ENCODE measurements at regions not wholly inside any gene's neighbourhood (a gene's known extent, or its start where the extent isn't known, plus 50 kb on each side); places are given as distances from the start of the nearest gene placed in this dataset.

DNA sequence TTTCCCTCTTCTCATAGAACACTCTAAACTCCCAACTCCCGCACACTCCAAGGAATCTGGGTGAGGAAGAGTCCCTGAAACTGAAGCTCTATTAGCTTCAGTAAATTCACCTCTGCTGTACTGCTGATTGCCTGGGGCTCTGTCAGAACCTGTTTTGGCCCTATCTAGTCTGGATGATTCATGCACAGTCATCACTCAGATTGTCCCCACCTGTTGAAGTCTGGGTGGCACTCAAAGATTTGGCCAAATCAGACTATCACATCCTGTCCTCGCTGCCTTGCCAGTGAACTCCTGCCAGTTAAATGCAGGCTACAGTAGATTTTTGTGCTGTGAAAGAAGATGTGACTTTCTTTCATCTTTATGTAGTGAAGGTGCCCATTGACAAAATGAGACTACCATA is 63.5 kb upstream of the EMCN start:
- FAIRE-seq (no peak), DNase-seq (ENCODE audit: low read depth, low spot score) (no peak)
- Histone ChIP-seq H3K4me3 (replicated peaks in 1 of 3; ENCODE audit: insufficient read depth in 1 of 3, low read depth in 1 of 3, low read length in 3 of 3) (no peak overlapping the region), H3K9me1 (replicated peaks; ENCODE audit: control insufficient read depth, extremely low read depth, insufficient read depth, low read length) (no peaks in the 10 kb centered on the region), H3K36me3 (ENCODE audit: control insufficient read depth in 2 of 2, extremely low read depth in 1 of 2, insufficient read depth in 2 of 2, low read length in 2 of 2) (no peaks in the 10 kb centered on the region), H3K9ac (replicated peaks; ENCODE audit: extremely low read depth, insufficient read depth, low read length) (no peak overlapping the region), H3K27me3 (ENCODE audit: control insufficient read depth in 2 of 2, insufficient read depth in 2 of 2, low read length in 2 of 2) (no peaks in the 10 kb centered on the region), H3K9me3 (replicated peaks; ENCODE audit: control insufficient read depth, insufficient read depth, low read length) (no peaks in the 10 kb centered on the region), H3K27ac (ENCODE audit: insufficient read depth, low read depth, low read length) (no peak overlapping the region), H3K4me1 (ENCODE audit: control insufficient read depth, extremely low read depth, insufficient read depth, low read length) (no peaks in the 10 kb centered on the region), H3K79me2 (ENCODE audit: control insufficient read depth, insufficient read depth, low read length) (no peaks in the 10 kb centered on the region), H3K4me2 (ENCODE audit: insufficient read depth, low read length) (no peak overlapping the region), H4K20me1 (replicated peaks; ENCODE audit: control insufficient read depth, extremely low read depth, insufficient read depth, low read length) (no peaks in the 10 kb centered on the region), H2AFZ (ENCODE audit: low read depth, low read length) (no peak overlapping the region)
- no TSS peak for BruUV-seq (replicated peaks)
- POLR2A ChIA-PET: no interaction called here
- no peak for TF ChIP-seq GATA2 (IDR thresholded peaks at IDR 0.05; ENCODE audit: insufficient read depth, insufficient read length, low read depth, low read length)
- intact Hi-C loops (cut with micrococcal nuclease) (no loop called here), dilution Hi-C loops (cut with MboI; ENCODE audit: extremely low pct_ligation_motif_present, low sequenced_read_pairs) (no loop called here)
- CTCF ChIA-PET: no interaction called here

GRCh38 chr4:100576570-100576969 is 58.7 kb upstream of the EMCN start:
- dilution Hi-C loops (cut with MboI; ENCODE audit: extremely low pct_ligation_motif_present, low sequenced_read_pairs) (no loop called here), intact Hi-C loops (cut with micrococcal nuclease) (no loop called here)
- H3K4me1 ChIP-seq (ENCODE audit: control insufficient read depth, extremely low read depth, insufficient read depth, low read length): no peaks in the 10 kb centered on the region
- no peak overlapping the region for H2AFZ ChIP-seq (ENCODE audit: low read depth, low read length)
- CTCF ChIA-PET: no interaction called here
- H4K20me1 ChIP-seq (replicated peaks; ENCODE audit: control insufficient read depth, extremely low read depth, insufficient read depth, low read length): no peaks in the 10 kb centered on the region
- TF ChIP-seq POLR2AphosphoS5 (IDR thresholded peaks at IDR 0.05; ENCODE audit: insufficient read depth, low read depth, low read length): no peak
- TF ChIP-seq MYC (IDR thresholded peaks at IDR 0.05; ENCODE audit: low read depth, low read length): no peak
- no peaks in the 10 kb centered on the region for H3K9me3 ChIP-seq (replicated peaks; ENCODE audit: control insufficient read depth, insufficient read depth, low read length)
- no peaks in the 10 kb centered on the region for H3K79me2 ChIP-seq (ENCODE audit: control insufficient read depth, insufficient read depth, low read length)
- no peaks in the 10 kb centered on the region for H3K36me3 ChIP-seq (ENCODE audit: control insufficient read depth in 2 of 2, extremely low read depth in 1 of 2, insufficient read depth in 2 of 2, low read length in 2 of 2)
- DNase-seq (ENCODE audit: low read depth, low spot score) (no peak), FAIRE-seq (no peak)
- POLR2A ChIA-PET: no interaction called here
- no peak overlapping the region for H3K4me2 ChIP-seq (ENCODE audit: insufficient read depth, low read length)
- H3K4me3 ChIP-seq (replicated peaks in 1 of 3; ENCODE audit: insufficient read depth in 1 of 3, low read depth in 1 of 3, low read length in 3 of 3): no peak overlapping the region
- no peaks in the 10 kb centered on the region for H3K9me1 ChIP-seq (replicated peaks; ENCODE audit: control insufficient read depth, extremely low read depth, insufficient read depth, low read length)
- no TSS peak for BruUV-seq (replicated peaks)
- H3K27ac ChIP-seq (ENCODE audit: insufficient read depth, low read depth, low read length): no peak overlapping the region
- no peaks in the 10 kb centered on the region for H3K27me3 ChIP-seq (ENCODE audit: control insufficient read depth in 2 of 2, insufficient read depth in 2 of 2, low read length in 2 of 2)
- no peak overlapping the region for H3K9ac ChIP-seq (replicated peaks; ENCODE audit: extremely low read depth, insufficient read depth, low read length)

Data from endothelial cell of umbilical vein (primary cell).